Colonic mucosa (tissue), 4 donors: ENCODE measurements at regions not wholly inside any gene's neighbourhood (a gene's known extent, or its start where the extent isn't known, plus 50 kb on each side); places are given as distances from the start of the nearest gene placed in this dataset.
A peak's percentile ranks its signal among the peaks of the same experiment; 100 is the strongest.

Experiments
- DNase-seq: peaks from one replicate; pipeline ENCODE4 v3.0.0-alpha.2; 2020
- H3K27ac ChIP-seq: fragments of 200-600 bp; one replicate; pipeline ENCODE4 v1.8.0; 2021
- H3K27me3 ChIP-seq: fragments of 200-600 bp; one replicate; pipeline ENCODE4 v1.8.0; 2021
- H3K36me3 ChIP-seq: fragments of 200-600 bp; one replicate; pipeline ENCODE4 v1.8.0; 2021
- H3K4me1 ChIP-seq: fragments of 200-600 bp; one replicate; pipeline ENCODE4 v1.8.0; 2021; ENCODE audit warnings: mild to moderate bottlenecking
- H3K4me3 ChIP-seq: fragments of 200-600 bp; one replicate; pipeline ENCODE4 v1.8.0; 2021
- H3K9ac ChIP-seq, 2 donors: one replicate each; pipeline ENCODE4 v1.7.0; 2013; ENCODE audit warnings: control low read depth in 2 of 2, low read depth in 2 of 2, low read length in 2 of 2
- H3K9me3 ChIP-seq: fragments of 200-600 bp; one replicate; pipeline ENCODE4 v1.8.0; 2021
- intact Hi-C: fragments of 100-400 bp; cut with DNase I; formaldehyde crosslinking; loops from one replicate; pipeline ENCODE4 v1.14.1; 2022
- TF ChIP-seq, protein P1 (sequence below): fragments of 200-600 bp; IDR thresholded peaks from one replicate; pipeline ENCODE4 v1.8.0; 2022; ENCODE audit warnings: antibody characterized with exemption, mild to moderate bottlenecking
- donor health status: healthy.
- donor health status: DM: no; HTN: no; CAD: no.
- donor health status: DM: no; HTN: no; CAD: no.

DNA sequence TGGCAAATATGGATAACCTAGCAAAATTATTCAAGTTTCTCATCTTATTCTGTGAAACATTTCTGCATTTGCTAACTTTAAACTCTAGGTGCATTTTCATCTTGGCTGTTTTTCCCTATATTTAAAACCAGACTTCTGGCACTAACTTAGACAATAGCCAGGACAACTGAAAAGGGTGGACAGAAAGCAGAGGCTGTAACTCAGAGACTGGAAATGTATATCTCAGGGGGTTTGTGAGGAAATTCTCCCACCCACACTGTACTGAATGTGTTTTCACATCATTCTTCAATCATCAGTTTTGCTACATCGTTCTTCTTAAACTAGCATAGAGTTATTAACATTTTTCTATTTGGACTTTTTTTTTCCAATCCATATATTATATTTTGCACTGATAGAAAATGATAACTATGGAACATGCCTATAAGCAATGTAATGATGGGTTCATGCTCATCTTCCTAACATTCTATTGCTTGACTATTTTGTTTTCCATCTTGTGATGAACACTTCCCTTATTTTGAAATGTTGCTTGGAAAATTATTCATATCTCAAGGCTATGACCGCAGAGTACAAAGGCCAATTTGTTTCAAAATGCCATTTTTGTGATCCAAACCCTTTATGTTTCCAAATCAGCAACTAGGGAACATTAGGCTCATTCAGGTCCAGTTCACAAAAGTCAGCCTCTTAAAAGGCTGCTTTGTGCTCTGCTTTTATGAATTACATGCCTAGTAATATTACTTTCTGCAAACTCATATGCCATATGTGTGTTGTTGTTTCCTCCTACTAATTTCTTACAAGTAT lies 125.8 kb upstream of the CDH19 start:
- Histone ChIP-seq H3K36me3 (no peaks in the 10 kb centered on the region), H3K4me3 (no peak overlapping the region), H3K27ac (no peak overlapping the region), H3K9ac (no peak overlapping the region), H3K4me1 (no peaks in the 10 kb centered on the region), H3K27me3 (no peaks in the 10 kb centered on the region), H3K9me3 (no peaks in the 10 kb centered on the region)
- intact Hi-C loops, result loop anchor here (10.0 kb wide), 1 partner anchor 95 kb away; no protein-coding TSS in a partner anchor
- no peak for DNase-seq
- TF ChIP-seq, protein P1, sequence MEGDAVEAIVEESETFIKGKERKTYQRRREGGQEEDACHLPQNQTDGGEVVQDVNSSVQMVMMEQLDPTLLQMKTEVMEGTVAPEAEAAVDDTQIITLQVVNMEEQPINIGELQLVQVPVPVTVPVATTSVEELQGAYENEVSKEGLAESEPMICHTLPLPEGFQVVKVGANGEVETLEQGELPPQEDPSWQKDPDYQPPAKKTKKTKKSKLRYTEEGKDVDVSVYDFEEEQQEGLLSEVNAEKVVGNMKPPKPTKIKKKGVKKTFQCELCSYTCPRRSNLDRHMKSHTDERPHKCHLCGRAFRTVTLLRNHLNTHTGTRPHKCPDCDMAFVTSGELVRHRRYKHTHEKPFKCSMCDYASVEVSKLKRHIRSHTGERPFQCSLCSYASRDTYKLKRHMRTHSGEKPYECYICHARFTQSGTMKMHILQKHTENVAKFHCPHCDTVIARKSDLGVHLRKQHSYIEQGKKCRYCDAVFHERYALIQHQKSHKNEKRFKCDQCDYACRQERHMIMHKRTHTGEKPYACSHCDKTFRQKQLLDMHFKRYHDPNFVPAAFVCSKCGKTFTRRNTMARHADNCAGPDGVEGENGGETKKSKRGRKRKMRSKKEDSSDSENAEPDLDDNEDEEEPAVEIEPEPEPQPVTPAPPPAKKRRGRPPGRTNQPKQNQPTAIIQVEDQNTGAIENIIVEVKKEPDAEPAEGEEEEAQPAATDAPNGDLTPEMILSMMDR, result no peak

DNA sequence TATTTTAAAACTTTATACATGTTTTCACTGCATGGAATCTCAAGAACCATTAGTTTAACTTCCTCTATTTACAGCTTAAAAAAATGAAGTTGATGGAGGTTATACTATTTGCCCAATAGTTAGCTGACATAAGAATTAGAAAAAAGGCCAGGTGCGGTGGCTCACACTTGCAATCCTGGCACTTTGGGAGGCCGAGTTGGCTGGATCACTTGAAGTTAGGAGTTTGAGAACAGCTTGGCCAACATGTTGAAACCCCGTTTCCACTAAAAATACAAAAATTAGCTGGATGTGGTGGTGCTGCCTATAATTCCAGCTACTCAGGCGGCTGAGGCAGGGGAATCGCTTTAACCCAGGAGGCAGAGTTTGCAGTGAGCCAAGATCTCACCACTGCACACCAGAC lies 125.1 kb upstream of the CDH19 start:
- H3K4me3 ChIP-seq, result no peak overlapping the region

DNA sequence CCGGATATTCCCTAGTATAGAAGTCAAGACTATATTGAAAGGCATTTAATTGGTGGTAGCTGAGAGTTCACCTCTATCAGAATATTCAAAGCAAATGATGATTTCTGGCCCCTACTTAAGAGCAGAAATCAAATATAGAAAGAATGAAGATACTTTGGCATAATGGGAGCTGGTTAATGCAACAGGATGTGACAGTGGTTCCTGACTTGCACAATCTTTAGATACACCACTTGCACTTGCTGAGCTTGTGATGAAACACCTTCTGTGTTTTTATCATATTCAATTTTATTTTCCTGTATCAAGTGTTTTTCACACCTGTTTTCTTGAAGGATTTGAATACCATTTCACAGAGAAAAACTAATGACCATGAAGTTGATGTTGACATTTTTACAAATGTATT lies 124.1 kb upstream of the CDH19 start:
- Histone ChIP-seq H3K4me3 (no peak overlapping the region), H3K9me3 (no peaks in the 10 kb centered on the region), H3K36me3 (no peaks in the 10 kb centered on the region), H3K27ac (no peak overlapping the region), H3K27me3 (no peaks in the 10 kb centered on the region), H3K9ac (no peak overlapping the region), H3K4me1 (peaks cover 3% of the 10 kb centered on the region)
- TF ChIP-seq, protein P1, result no peak
- no peak for DNase-seq
- intact Hi-C loops, result no loop called here

More for the DNA sequence above, 125.1 kb upstream of the CDH19 start:
- Histone ChIP-seq H3K9ac (no peak overlapping the region), H3K27ac (no peak overlapping the region), H3K36me3 (no peaks in the 10 kb centered on the region), H3K27me3 (no peaks in the 10 kb centered on the region), H3K4me1 (peaks cover 3% of the 10 kb centered on the region), H3K9me3 (no peaks in the 10 kb centered on the region)
- TF ChIP-seq, protein P1, result no peak
- intact Hi-C loops, result no loop called here
- no peak for DNase-seq

DNA sequence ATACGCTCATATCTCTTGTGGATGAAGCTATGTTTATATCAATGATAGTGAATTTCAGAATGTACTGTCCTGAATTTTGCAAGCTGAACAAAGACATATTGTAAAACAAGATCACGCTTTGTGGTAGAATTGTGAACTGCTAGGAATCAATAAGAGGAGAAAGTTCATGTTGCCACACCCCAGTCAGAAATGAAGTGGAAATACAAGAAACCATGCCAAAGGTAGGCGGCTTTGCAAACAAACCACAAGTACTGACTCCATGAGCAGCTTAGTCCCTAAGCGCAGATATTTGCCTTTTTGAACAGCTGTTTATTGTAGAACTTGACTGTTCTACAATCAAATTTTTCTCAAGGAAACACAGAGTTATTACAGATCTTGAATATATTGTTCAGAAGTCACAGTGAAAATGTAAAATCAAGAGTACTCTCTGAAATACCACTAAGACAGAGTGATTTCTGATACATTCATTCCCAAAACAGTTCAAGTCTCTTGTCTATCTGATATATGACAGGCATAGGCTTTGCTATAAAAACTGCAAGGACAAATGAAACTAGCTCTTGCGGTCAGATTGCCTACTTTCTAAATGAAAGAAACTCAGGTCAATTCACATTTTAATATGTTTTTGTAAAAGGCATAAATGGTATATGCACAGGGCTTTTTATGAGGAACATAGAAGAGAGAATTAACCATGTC lies 120.9 kb upstream of the CDH19 start:
- Histone ChIP-seq H3K36me3 (no peaks in the 10 kb centered on the region), H3K4me3 (no peak overlapping the region), H3K4me1 (peaks cover 3% of the 10 kb centered on the region), H3K27ac (peak overlapping the region; percentile 62), H3K9ac (peak overlapping the region in 1 of 2 donors; percentile 28), H3K27me3 (no peaks in the 10 kb centered on the region), H3K9me3 (no peaks in the 10 kb centered on the region)
- peak; percentile 73 for DNase-seq
- intact Hi-C loops, result no loop called here
- TF ChIP-seq, protein P1, result no peak

DNA sequence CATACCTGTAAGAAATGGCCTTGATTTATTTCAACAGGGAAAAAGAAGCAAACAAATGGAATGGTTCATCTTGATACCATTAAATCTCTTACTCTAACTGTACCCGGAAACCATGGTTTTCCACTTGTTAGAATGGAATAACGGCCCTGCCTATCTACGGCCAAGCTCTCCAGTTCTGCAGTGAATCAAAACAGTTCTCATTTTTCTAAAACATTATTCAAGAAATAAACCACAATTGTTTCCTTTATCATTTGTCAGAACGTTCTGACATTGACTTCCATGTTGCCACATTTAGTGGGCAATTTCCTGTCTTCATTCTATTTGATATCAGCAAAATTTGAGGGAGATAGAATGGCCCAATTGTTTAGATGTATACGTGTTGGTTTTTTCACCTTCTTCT lies 118.8 kb upstream of the CDH19 start:
- Histone ChIP-seq H3K9me3 (no peaks in the 10 kb centered on the region), H3K27me3 (no peaks in the 10 kb centered on the region), H3K36me3 (no peaks in the 10 kb centered on the region), H3K27ac (no peak overlapping the region), H3K9ac (no peak overlapping the region), H3K4me1 (peaks cover 3% of the 10 kb centered on the region), H3K4me3 (no peak overlapping the region)
- TF ChIP-seq, protein P1, result no peak
- DNase-seq, result no peak
- intact Hi-C loops, result no loop called here
